NCI-H510A treated with DMSO at 0.1 percent for 48 hours (cell line): ENCODE measurements at regions not wholly inside any gene's neighbourhood (a gene's known extent, or its start where the extent isn't known, plus 50 kb on each side); places are given as distances from the start of the nearest gene placed in this dataset.
A peak's percentile ranks its signal among the peaks of the same experiment; 100 is the strongest.

ENCODE experiments used
- DNase-seq: peaks from one replicate; lab custom pipeline; 2025; lab: John Stamatoyannopoulos, UW

- DNase-seq = no peak
Measured at GRCh38 chr13:99642006-99642405, 140.7 kb downstream of the TM9SF2 start.

GRCh38 chr13:99640260-99640659 lies 139.0 kb downstream of the TM9SF2 start:
- DNase-seq = no peak

- DNase-seq = no peak
Measured at GRCh38 chr13:99639126-99639525, 137.9 kb downstream of the TM9SF2 start.

- no peak for DNase-seq
Measured at GRCh38 chr13:99636728-99637353, 135.6 kb downstream of the TM9SF2 start.

GRCh38 chr13:99636306-99636705 lies 135.0 kb downstream of the TM9SF2 start:
- no peak for DNase-seq

- no peak for DNase-seq
Measured at GRCh38 chr13:99634672-99635071, 133.4 kb downstream of the TM9SF2 start.

GRCh38 chr13:99630269-99630898 lies 129.1 kb downstream of the TM9SF2 start:
- no peak for DNase-seq

- no peak for DNase-seq
Measured at GRCh38 chr13:99629641-99630040, 128.4 kb downstream of the TM9SF2 start.

GRCh38 chr13:99628442-99628841 lies 127.2 kb downstream of the TM9SF2 start:
- DNase-seq = no peak

- DNase-seq = no peak
Measured at GRCh38 chr13:99626461-99627082, 125.3 kb downstream of the TM9SF2 start.

- no peak for DNase-seq
Measured at GRCh38 chr13:99624936-99625540, 123.8 kb downstream of the TM9SF2 start.

- no peak for DNase-seq
Measured at GRCh38 chr13:99620806-99621205, 119.5 kb downstream of the TM9SF2 start.

GRCh38 chr13:99619207-99619606 lies 117.9 kb downstream of the TM9SF2 start:
- DNase-seq = no peak

GRCh38 chr13:99617474-99618255 lies 116.4 kb downstream of the TM9SF2 start:
- peak; percentile 20 for DNase-seq

GRCh38 chr13:99614465-99614885 lies 113.2 kb downstream of the TM9SF2 start:
- DNase-seq = no peak
